ENCODE measurements at regions not wholly inside any gene's neighbourhood (a gene's known extent, or its start where the extent isn't known, plus 50 kb on each side); places are given as distances from the start of the nearest gene placed in this dataset.

- Histone ChIP-seq H3K9ac (no peak overlapping the region), H3K36me3 (ENCODE audit: insufficient read depth) (no peaks in the 10 kb centered on the region), H3K4me1 (ENCODE audit: low read depth, poor library complexity, severe bottlenecking) (no peaks in the 10 kb centered on the region), H2AFZ (ENCODE audit: low read depth) (no peak overlapping the region), H3K79me2 (ENCODE audit: insufficient read depth, low read depth) (no peaks in the 10 kb centered on the region), H3K4me2 (no peak overlapping the region), H3K4me3 (IDR thresholded peaks at IDR 0.05; ENCODE audit: insufficient read depth, low read depth, low read length) (no peak overlapping the region), H4K20me1 (ENCODE audit: insufficient read depth) (no peaks in the 10 kb centered on the region), H3K27ac (no peak overlapping the region), H3K27me3 (ENCODE audit: insufficient read depth, low read depth) (no peaks in the 10 kb centered on the region)
- no peak for TF ChIP-seq CTCF (conservative IDR thresholded peaks at IDR 0.05; ENCODE audit: low read depth, low read length)
Measured at GRCh38 chr4:13284932-13285331, 199.2 kb downstream of the RAB28 start.

GRCh38 chr4:13276357-13276756 is 207.8 kb downstream of the RAB28 start:
- H4K20me1 ChIP-seq (ENCODE audit: insufficient read depth) = no peaks in the 10 kb centered on the region
- H2AFZ ChIP-seq (ENCODE audit: low read depth) = no peak overlapping the region
- no peak overlapping the region for H3K4me2 ChIP-seq
- H3K79me2 ChIP-seq (ENCODE audit: insufficient read depth, low read depth) = no peaks in the 10 kb centered on the region
- TF ChIP-seq CTCF (conservative IDR thresholded peaks at IDR 0.05; ENCODE audit: low read depth, low read length) = no peak
- no peaks in the 10 kb centered on the region for H3K4me1 ChIP-seq (ENCODE audit: low read depth, poor library complexity, severe bottlenecking)
- no peak overlapping the region for H3K9ac ChIP-seq
- no peak overlapping the region for H3K4me3 ChIP-seq (IDR thresholded peaks at IDR 0.05; ENCODE audit: insufficient read depth, low read depth, low read length)
- H3K36me3 ChIP-seq (ENCODE audit: insufficient read depth) = no peaks in the 10 kb centered on the region
- no peak overlapping the region for H3K27ac ChIP-seq
- no peaks in the 10 kb centered on the region for H3K27me3 ChIP-seq (ENCODE audit: insufficient read depth, low read depth)

- Histone ChIP-seq H4K20me1 (ENCODE audit: insufficient read depth) (no peaks in the 10 kb centered on the region), H2AFZ (ENCODE audit: low read depth) (no peak overlapping the region), H3K9ac (no peak overlapping the region), H3K4me1 (ENCODE audit: low read depth, poor library complexity, severe bottlenecking) (no peaks in the 10 kb centered on the region), H3K79me2 (ENCODE audit: insufficient read depth, low read depth) (no peaks in the 10 kb centered on the region), H3K36me3 (ENCODE audit: insufficient read depth) (no peaks in the 10 kb centered on the region), H3K4me3 (IDR thresholded peaks at IDR 0.05; ENCODE audit: insufficient read depth, low read depth, low read length) (no peak overlapping the region), H3K27ac (no peak overlapping the region), H3K4me2 (no peak overlapping the region), H3K27me3 (ENCODE audit: insufficient read depth, low read depth) (no peaks in the 10 kb centered on the region)
- no peak for TF ChIP-seq CTCF (conservative IDR thresholded peaks at IDR 0.05; ENCODE audit: low read depth, low read length)
Measured at GRCh38 chr4:13268703-13269102, 215.4 kb downstream of the RAB28 start.

- H3K9ac ChIP-seq = no peak overlapping the region
- no peaks in the 10 kb centered on the region for H4K20me1 ChIP-seq (ENCODE audit: insufficient read depth)
- H3K4me1 ChIP-seq (ENCODE audit: low read depth, poor library complexity, severe bottlenecking) = no peaks in the 10 kb centered on the region
- H3K27me3 ChIP-seq (ENCODE audit: insufficient read depth, low read depth) = no peaks in the 10 kb centered on the region
- no peaks in the 10 kb centered on the region for H3K36me3 ChIP-seq (ENCODE audit: insufficient read depth)
- no peak for TF ChIP-seq CTCF (conservative IDR thresholded peaks at IDR 0.05; ENCODE audit: low read depth, low read length)
- H3K4me2 ChIP-seq = no peak overlapping the region
- H3K4me3 ChIP-seq (IDR thresholded peaks at IDR 0.05; ENCODE audit: insufficient read depth, low read depth, low read length) = no peak overlapping the region
- no peak overlapping the region for H2AFZ ChIP-seq (ENCODE audit: low read depth)
- H3K79me2 ChIP-seq (ENCODE audit: insufficient read depth, low read depth) = no peaks in the 10 kb centered on the region
- H3K27ac ChIP-seq = no peak overlapping the region
Measured at GRCh38 chr4:13268165-13268564, 216.0 kb downstream of the RAB28 start.

GRCh38 chr4:13267091-13267490 is 217.0 kb downstream of the RAB28 start:
- Histone ChIP-seq H3K9ac (no peak overlapping the region), H2AFZ (ENCODE audit: low read depth) (no peak overlapping the region), H3K4me3 (IDR thresholded peaks at IDR 0.05; ENCODE audit: insufficient read depth, low read depth, low read length) (no peak overlapping the region), H3K79me2 (ENCODE audit: insufficient read depth, low read depth) (no peaks in the 10 kb centered on the region), H3K36me3 (ENCODE audit: insufficient read depth) (no peaks in the 10 kb centered on the region), H3K4me2 (no peak overlapping the region), H3K27ac (no peak overlapping the region), H4K20me1 (ENCODE audit: insufficient read depth) (no peaks in the 10 kb centered on the region), H3K27me3 (ENCODE audit: insufficient read depth, low read depth) (no peaks in the 10 kb centered on the region), H3K4me1 (ENCODE audit: low read depth, poor library complexity, severe bottlenecking) (no peaks in the 10 kb centered on the region)
- no peak for TF ChIP-seq CTCF (conservative IDR thresholded peaks at IDR 0.05; ENCODE audit: low read depth, low read length)

Data from KMS-11 (cell line).